ENCODE measurements at regions not wholly inside any gene's neighbourhood (a gene's known extent, or its start where the extent isn't known, plus 50 kb on each side); places are given as distances from the start of the nearest gene placed in this dataset.

GRCh38 chr6:119677384-119677783, 327.8 kb upstream of the MAN1A1 start:
- TF ChIP-seq EZH2phosphoT487 (IDR thresholded peaks at IDR 0.05; ENCODE audit: low read depth) (no peak), CTCF (IDR thresholded peaks at IDR 0.05; ENCODE audit: low read depth, low read length) (no peak)
- H4K20me1 ChIP-seq (ENCODE audit: insufficient read depth, low read length) = no peaks in the 10 kb centered on the region
- no peaks in the 10 kb centered on the region for H3K79me2 ChIP-seq (ENCODE audit: low read length)

GRCh38 chr6:119676961-119677360, 327.4 kb upstream of the MAN1A1 start:
- no peak overlapping the region for H2AFZ ChIP-seq (ENCODE audit: low read depth, low read length)
- no peaks in the 10 kb centered on the region for H4K20me1 ChIP-seq (ENCODE audit: insufficient read depth, low read length)
- no peak overlapping the region for H3K4me2 ChIP-seq (ENCODE audit: low read length)
- H3K79me2 ChIP-seq (ENCODE audit: low read length) = no peaks in the 10 kb centered on the region
- H3K9ac ChIP-seq (ENCODE audit: low read length) = no peak overlapping the region
- no peaks in the 10 kb centered on the region for H3K27me3 ChIP-seq (ENCODE audit: low read depth, low read length)
- TF ChIP-seq EZH2phosphoT487 (IDR thresholded peaks at IDR 0.05; ENCODE audit: low read depth) = no peak
- no peak for TF ChIP-seq CTCF (IDR thresholded peaks at IDR 0.05; ENCODE audit: low read depth, low read length)
- no peak overlapping the region for H3K4me3 ChIP-seq (ENCODE audit: low read length)
- no peaks in the 10 kb centered on the region for H3K4me1 ChIP-seq (ENCODE audit: low read length)
- H3K27ac ChIP-seq (ENCODE audit: low read length) = no peak overlapping the region
- no peaks in the 10 kb centered on the region for H3K36me3 ChIP-seq (replicated peaks; ENCODE audit: low read depth, low read length)
- no peaks in the 10 kb centered on the region for H3K9me3 ChIP-seq (ENCODE audit: insufficient read depth, low read length)

More at GRCh38 chr6:119677384-119677783, 327.8 kb upstream of the MAN1A1 start:
- H3K9me3 ChIP-seq (ENCODE audit: insufficient read depth, low read length) = no peaks in the 10 kb centered on the region
- H3K4me1 ChIP-seq (ENCODE audit: low read length) = no peaks in the 10 kb centered on the region
- no peak overlapping the region for H3K4me2 ChIP-seq (ENCODE audit: low read length)
- no peak overlapping the region for H3K9ac ChIP-seq (ENCODE audit: low read length)
- no peak overlapping the region for H3K4me3 ChIP-seq (ENCODE audit: low read length)
- no peaks in the 10 kb centered on the region for H3K36me3 ChIP-seq (replicated peaks; ENCODE audit: low read depth, low read length)
- no peak overlapping the region for H2AFZ ChIP-seq (ENCODE audit: low read depth, low read length)
- no peaks in the 10 kb centered on the region for H3K27me3 ChIP-seq (ENCODE audit: low read depth, low read length)
- no peak overlapping the region for H3K27ac ChIP-seq (ENCODE audit: low read length)

GRCh38 chr6:119676230-119676629, 326.7 kb upstream of the MAN1A1 start:
- Histone ChIP-seq H3K9me3 (ENCODE audit: insufficient read depth, low read length) (no peaks in the 10 kb centered on the region), H3K9ac (ENCODE audit: low read length) (no peak overlapping the region), H3K4me1 (ENCODE audit: low read length) (no peaks in the 10 kb centered on the region), H3K36me3 (replicated peaks; ENCODE audit: low read depth, low read length) (no peaks in the 10 kb centered on the region), H3K79me2 (ENCODE audit: low read length) (no peaks in the 10 kb centered on the region), H2AFZ (ENCODE audit: low read depth, low read length) (no peak overlapping the region), H3K4me3 (ENCODE audit: low read length) (no peak overlapping the region), H3K4me2 (ENCODE audit: low read length) (no peak overlapping the region), H3K27me3 (ENCODE audit: low read depth, low read length) (no peaks in the 10 kb centered on the region), H3K27ac (ENCODE audit: low read length) (no peak overlapping the region), H4K20me1 (ENCODE audit: insufficient read depth, low read length) (no peaks in the 10 kb centered on the region)
- TF ChIP-seq EZH2phosphoT487 (IDR thresholded peaks at IDR 0.05; ENCODE audit: low read depth) (no peak), CTCF (IDR thresholded peaks at IDR 0.05; ENCODE audit: low read depth, low read length) (no peak)

GRCh38 chr6:119673741-119674140, 324.2 kb upstream of the MAN1A1 start:
- H3K4me3 ChIP-seq (ENCODE audit: low read length) = no peak overlapping the region
- H3K27me3 ChIP-seq (ENCODE audit: low read depth, low read length) = no peaks in the 10 kb centered on the region
- H3K4me2 ChIP-seq (ENCODE audit: low read length) = no peak overlapping the region
- H3K9me3 ChIP-seq (ENCODE audit: insufficient read depth, low read length) = no peaks in the 10 kb centered on the region
- no peaks in the 10 kb centered on the region for H3K79me2 ChIP-seq (ENCODE audit: low read length)
- H2AFZ ChIP-seq (ENCODE audit: low read depth, low read length) = no peak overlapping the region
- TF ChIP-seq CTCF (IDR thresholded peaks at IDR 0.05; ENCODE audit: low read depth, low read length) (no peak), EZH2phosphoT487 (IDR thresholded peaks at IDR 0.05; ENCODE audit: low read depth) (no peak)
- H3K36me3 ChIP-seq (replicated peaks; ENCODE audit: low read depth, low read length) = no peaks in the 10 kb centered on the region
- 0 out of 2 replicates have a peak, but pooled peaks cover 2% of the 10 kb centered on the region for H3K4me1 ChIP-seq (ENCODE audit: low read length)
- no peaks in the 10 kb centered on the region for H4K20me1 ChIP-seq (ENCODE audit: insufficient read depth, low read length)
- H3K27ac ChIP-seq (ENCODE audit: low read length) = no peak overlapping the region
- H3K9ac ChIP-seq (ENCODE audit: low read length) = no peak overlapping the region
